ENCODE measurements at regions not wholly inside any gene's neighbourhood (a gene's known extent, or its start where the extent isn't known, plus 50 kb on each side); places are given as distances from the start of the nearest gene placed in this dataset.

DNA sequence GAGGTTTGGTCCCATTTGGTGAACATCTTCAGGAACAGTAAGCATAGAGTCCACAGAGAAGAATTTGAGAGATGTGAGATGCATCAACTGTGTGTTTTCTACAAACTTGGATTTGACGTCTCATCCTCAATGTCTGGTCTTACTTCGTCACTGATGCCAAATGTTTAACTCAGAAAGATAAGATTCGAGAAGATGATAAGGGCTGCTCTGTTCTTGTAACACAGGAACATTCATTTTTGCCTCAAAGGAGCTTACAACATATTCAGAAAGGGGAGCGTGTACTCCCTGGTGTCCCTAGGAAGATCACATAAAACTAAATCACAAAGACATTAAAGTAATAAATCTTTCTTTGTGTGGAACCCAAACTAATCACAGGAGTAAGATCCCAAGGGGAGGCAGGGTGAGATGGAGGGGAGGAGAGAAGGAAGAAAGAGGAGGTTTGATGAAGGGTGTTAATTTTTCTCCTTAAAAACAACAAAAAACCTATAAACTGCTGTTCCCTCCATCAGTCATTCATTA is 247.7 kb upstream of the IRS2 start:
- H3K18ac ChIP-seq (ENCODE audit: low read length), result no peak overlapping the region
- no peak overlapping the region for H3K27ac ChIP-seq (ENCODE audit: low read depth, low read length)

GRCh38 chr13:110032969-110033368 is 246.6 kb upstream of the IRS2 start:
- no peak overlapping the region for H4K5ac ChIP-seq (ENCODE audit: low read length)
- peaks cover 4% of the 10 kb centered on the region for H3K4me1 ChIP-seq (ENCODE audit: control insufficient read depth, low read depth, low read length)
- H2BK15ac ChIP-seq (replicated peaks; ENCODE audit: low read depth), result no peak overlapping the region
- no peak overlapping the region for H3K56ac ChIP-seq (ENCODE audit: low read length)
- no CpG with 5 or more reads among the region's 5 CpGs for WGBS (ENCODE audit: extremely low coverage, insufficient coverage, low lambda C conversion rate)
- no peaks in the 10 kb centered on the region for H3K27me3 ChIP-seq (ENCODE audit: insufficient read depth, low read length, poor library complexity)
- H2BK5ac ChIP-seq (ENCODE audit: low read length), result no peak overlapping the region
- H3K4ac ChIP-seq (ENCODE audit: low read depth, low read length), result no peak overlapping the region
- H2AK5ac ChIP-seq (ENCODE audit: low read length), result no peak overlapping the region
- H3K18ac ChIP-seq (ENCODE audit: low read length), result no peak overlapping the region
- no peak overlapping the region for H4K8ac ChIP-seq (ENCODE audit: low read depth, low read length)
- H3K36me3 ChIP-seq (ENCODE audit: control insufficient read depth, insufficient read depth, low read length), result no peaks in the 10 kb centered on the region
- no peak overlapping the region for H3K23ac ChIP-seq (ENCODE audit: low read length)
- H3K27ac ChIP-seq (ENCODE audit: low read depth, low read length), result no peak overlapping the region
- no peak overlapping the region for H3K4me3 ChIP-seq (ENCODE audit: low read length)
- no peaks in the 10 kb centered on the region for H3K79me2 ChIP-seq (ENCODE audit: control insufficient read depth, insufficient read depth, low read length)
- no peak overlapping the region for H3K4me2 ChIP-seq (ENCODE audit: low read length)
- DNase-seq, result no peak
- H3K9ac ChIP-seq (ENCODE audit: low read length), result no peak overlapping the region
- H2BK120ac ChIP-seq (ENCODE audit: low read depth, low read length), result no peak overlapping the region
- no peaks in the 10 kb centered on the region for H3K79me1 ChIP-seq (ENCODE audit: low read length)

More for the DNA sequence above, 247.7 kb upstream of the IRS2 start:
- Histone ChIP-seq H3K4me1 (ENCODE audit: control insufficient read depth, low read depth, low read length) (peaks cover 4% of the 10 kb centered on the region), H3K9ac (ENCODE audit: low read length) (no peak overlapping the region), H3K79me2 (ENCODE audit: control insufficient read depth, insufficient read depth, low read length) (no peaks in the 10 kb centered on the region), H3K27me3 (ENCODE audit: insufficient read depth, low read length, poor library complexity) (no peaks in the 10 kb centered on the region), H3K36me3 (ENCODE audit: control insufficient read depth, insufficient read depth, low read length) (no peaks in the 10 kb centered on the region), H3K4ac (ENCODE audit: low read depth, low read length) (no peak overlapping the region), H3K56ac (ENCODE audit: low read length) (no peak overlapping the region), H3K4me2 (ENCODE audit: low read length) (no peak overlapping the region), H4K5ac (ENCODE audit: low read length) (no peak overlapping the region), H2AK5ac (ENCODE audit: low read length) (no peak overlapping the region), H3K23ac (ENCODE audit: low read length) (no peak overlapping the region), H4K8ac (ENCODE audit: low read depth, low read length) (no peak overlapping the region), H2BK120ac (ENCODE audit: low read depth, low read length) (no peak overlapping the region), H3K79me1 (ENCODE audit: low read length) (no peaks in the 10 kb centered on the region), H2BK5ac (ENCODE audit: low read length) (no peak overlapping the region), H3K4me3 (ENCODE audit: low read length) (no peak overlapping the region), H2BK15ac (replicated peaks; ENCODE audit: low read depth) (no peak overlapping the region)
- DNase-seq, result no peak
- no CpG with 5 or more reads among the region's 4 CpGs for WGBS (ENCODE audit: extremely low coverage, insufficient coverage, low lambda C conversion rate)

DNA sequence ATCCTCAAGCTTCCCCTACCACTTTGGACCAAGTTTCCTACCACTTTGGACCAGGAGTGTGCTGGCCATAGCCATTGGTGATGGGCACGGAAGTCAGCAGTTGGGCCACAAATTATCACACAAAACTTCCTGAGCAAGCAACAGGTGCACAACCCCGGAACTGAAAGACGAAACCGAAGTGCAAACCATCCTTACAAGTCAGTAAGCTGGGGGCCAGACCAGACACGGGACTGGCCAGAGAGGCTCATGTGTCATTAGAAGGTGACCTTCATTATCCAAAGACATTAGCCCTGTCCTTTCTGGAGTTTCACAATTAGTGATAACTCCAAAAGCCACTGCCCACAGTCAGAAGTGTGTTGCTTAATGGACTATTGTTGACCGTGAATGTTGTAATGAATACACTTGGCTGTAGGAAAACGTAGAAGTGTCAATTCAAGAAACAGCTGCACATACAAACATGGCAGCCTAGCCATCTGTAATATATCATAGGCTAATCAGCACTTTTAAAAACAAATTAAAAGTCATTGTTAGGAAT is 244.1 kb upstream of the IRS2 start:
- H2BK120ac ChIP-seq (ENCODE audit: low read depth, low read length), result no peak overlapping the region
- H3K4ac ChIP-seq (ENCODE audit: low read depth, low read length), result no peak overlapping the region
- H2BK5ac ChIP-seq (ENCODE audit: low read length), result no peak overlapping the region
- H3K9ac ChIP-seq (ENCODE audit: low read length), result no peak overlapping the region
- no peaks in the 10 kb centered on the region for H3K79me2 ChIP-seq (ENCODE audit: control insufficient read depth, insufficient read depth, low read length)
- H2AK5ac ChIP-seq (ENCODE audit: low read length), result no peak overlapping the region
- no CpG with 5 or more reads among the region's 7 CpGs for WGBS (ENCODE audit: extremely low coverage, insufficient coverage, low lambda C conversion rate)
- H3K4me1 ChIP-seq (ENCODE audit: control insufficient read depth, low read depth, low read length), result no peaks in the 10 kb centered on the region
- no peak overlapping the region for H3K4me2 ChIP-seq (ENCODE audit: low read length)
- H3K4me3 ChIP-seq (ENCODE audit: low read length), result no peak overlapping the region
- H4K5ac ChIP-seq (ENCODE audit: low read length), result no peak overlapping the region
- H3K56ac ChIP-seq (ENCODE audit: low read length), result no peak overlapping the region
- H3K27ac ChIP-seq (ENCODE audit: low read depth, low read length), result no peak overlapping the region
- H3K23ac ChIP-seq (ENCODE audit: low read length), result no peak overlapping the region
- no peak overlapping the region for H3K18ac ChIP-seq (ENCODE audit: low read length)
- H2BK15ac ChIP-seq (replicated peaks; ENCODE audit: low read depth), result no peak overlapping the region
- no peaks in the 10 kb centered on the region for H3K27me3 ChIP-seq (ENCODE audit: insufficient read depth, low read length, poor library complexity)
- no peaks in the 10 kb centered on the region for H3K79me1 ChIP-seq (ENCODE audit: low read length)
- H4K8ac ChIP-seq (ENCODE audit: low read depth, low read length), result no peak overlapping the region
- DNase-seq, result no peak
- H3K36me3 ChIP-seq (ENCODE audit: control insufficient read depth, insufficient read depth, low read length), result no peaks in the 10 kb centered on the region

DNA sequence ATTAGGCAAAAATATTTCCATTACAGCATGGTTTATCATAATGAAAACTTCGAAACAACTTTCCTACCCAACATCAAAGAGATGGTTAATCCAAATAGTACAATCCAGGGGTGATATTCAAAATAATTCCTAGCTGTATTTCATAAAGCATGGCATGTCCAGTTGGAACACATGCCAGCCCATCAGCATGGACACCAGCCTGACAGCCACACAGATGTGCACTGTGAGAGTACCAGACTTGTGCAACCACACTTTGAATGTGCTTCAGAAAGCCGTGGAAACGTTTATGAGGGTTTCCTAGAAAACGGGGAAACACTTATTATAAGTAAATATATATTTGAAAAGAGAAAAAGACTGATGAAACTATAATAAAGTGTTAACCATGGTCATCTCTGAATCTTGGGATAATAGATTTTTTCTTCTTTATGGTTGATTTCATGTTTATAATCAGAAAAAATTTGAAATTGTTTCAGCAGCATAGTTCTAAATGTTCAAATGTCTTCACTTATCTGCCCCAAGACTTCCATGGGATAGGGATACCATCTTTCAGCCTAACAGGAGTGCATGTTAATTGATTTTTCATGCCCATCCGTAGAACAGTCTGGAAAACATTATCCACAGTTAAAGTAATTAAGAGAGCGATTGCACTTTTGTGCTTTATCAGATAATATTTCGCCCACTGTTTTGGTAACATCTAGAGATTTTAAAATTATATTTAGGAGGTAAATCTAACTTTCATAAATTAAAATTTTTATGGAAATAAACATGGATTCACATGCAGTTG is 242.6 kb upstream of the IRS2 start:
- no peak overlapping the region for H3K56ac ChIP-seq (ENCODE audit: low read length)
- H2BK15ac ChIP-seq (replicated peaks; ENCODE audit: low read depth), result no peak overlapping the region
- H3K18ac ChIP-seq (ENCODE audit: low read length), result no peak overlapping the region
- no peak overlapping the region for H4K8ac ChIP-seq (ENCODE audit: low read depth, low read length)
- H3K79me2 ChIP-seq (ENCODE audit: control insufficient read depth, insufficient read depth, low read length), result no peaks in the 10 kb centered on the region
- no peak overlapping the region for H3K4me2 ChIP-seq (ENCODE audit: low read length)
- no peak for DNase-seq
- H3K9ac ChIP-seq (ENCODE audit: low read length), result no peak overlapping the region
- H3K4ac ChIP-seq (ENCODE audit: low read depth, low read length), result no peak overlapping the region
- H3K27ac ChIP-seq (ENCODE audit: low read depth, low read length), result no peak overlapping the region
- no peak overlapping the region for H2BK5ac ChIP-seq (ENCODE audit: low read length)
- H3K4me3 ChIP-seq (ENCODE audit: low read length), result no peak overlapping the region
- no peaks in the 10 kb centered on the region for H3K4me1 ChIP-seq (ENCODE audit: control insufficient read depth, low read depth, low read length)
- H3K23ac ChIP-seq (ENCODE audit: low read length), result no peak overlapping the region
- H4K5ac ChIP-seq (ENCODE audit: low read length), result no peak overlapping the region
- no peaks in the 10 kb centered on the region for H3K36me3 ChIP-seq (ENCODE audit: control insufficient read depth, insufficient read depth, low read length)
- no peaks in the 10 kb centered on the region for H3K79me1 ChIP-seq (ENCODE audit: low read length)
- no CpG with 5 or more reads among the region's 7 CpGs for WGBS (ENCODE audit: extremely low coverage, insufficient coverage, low lambda C conversion rate)
- H3K27me3 ChIP-seq (ENCODE audit: insufficient read depth, low read length, poor library complexity), result no peaks in the 10 kb centered on the region
- H2BK120ac ChIP-seq (ENCODE audit: low read depth, low read length), result no peak overlapping the region
- H2AK5ac ChIP-seq (ENCODE audit: low read length), result no peak overlapping the region

DNA sequence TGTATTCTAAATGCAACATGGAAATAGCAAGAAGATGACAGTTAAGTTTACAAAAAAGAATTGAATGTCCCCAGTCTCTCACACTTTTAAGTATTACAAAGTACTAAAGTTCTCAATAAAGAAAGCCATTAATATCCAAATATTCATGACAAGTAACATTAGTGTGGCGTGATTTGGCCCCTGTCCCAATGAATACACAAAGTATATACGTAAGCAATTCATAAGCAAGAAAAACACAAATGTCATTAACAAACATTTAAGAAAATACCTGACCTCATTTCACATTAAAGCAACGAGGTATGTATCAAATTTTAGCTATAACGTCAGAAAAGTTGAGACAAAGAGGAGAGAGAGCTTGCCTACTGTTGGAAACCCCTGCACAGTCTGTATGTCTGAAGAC is 241.9 kb upstream of the IRS2 start:
- Histone ChIP-seq H3K27me3 (ENCODE audit: insufficient read depth, low read length, poor library complexity) (no peaks in the 10 kb centered on the region), H3K4me1 (ENCODE audit: control insufficient read depth, low read depth, low read length) (no peaks in the 10 kb centered on the region), H4K5ac (ENCODE audit: low read length) (no peak overlapping the region), H3K9ac (ENCODE audit: low read length) (no peak overlapping the region), H3K27ac (ENCODE audit: low read depth, low read length) (no peak overlapping the region), H2AK5ac (ENCODE audit: low read length) (no peak overlapping the region), H3K4me3 (ENCODE audit: low read length) (no peak overlapping the region), H2BK120ac (ENCODE audit: low read depth, low read length) (no peak overlapping the region), H3K4me2 (ENCODE audit: low read length) (no peak overlapping the region), H2BK15ac (replicated peaks; ENCODE audit: low read depth) (no peak overlapping the region), H3K4ac (ENCODE audit: low read depth, low read length) (no peak overlapping the region), H3K79me2 (ENCODE audit: control insufficient read depth, insufficient read depth, low read length) (no peaks in the 10 kb centered on the region), H3K56ac (ENCODE audit: low read length) (no peak overlapping the region), H2BK5ac (ENCODE audit: low read length) (no peak overlapping the region), H3K23ac (ENCODE audit: low read length) (no peak overlapping the region), H3K18ac (ENCODE audit: low read length) (no peak overlapping the region), H4K8ac (ENCODE audit: low read depth, low read length) (no peak overlapping the region), H3K36me3 (ENCODE audit: control insufficient read depth, insufficient read depth, low read length) (no peaks in the 10 kb centered on the region), H3K79me1 (ENCODE audit: low read length) (no peaks in the 10 kb centered on the region)
- no peak for DNase-seq
- WGBS (ENCODE audit: extremely low coverage, insufficient coverage, low lambda C conversion rate), result no CpG with 5 or more reads among the region's 4 CpGs
